DOHH2 (cell line): ENCODE measurements at regions not wholly inside any gene's neighbourhood (a gene's known extent, or its start where the extent isn't known, plus 50 kb on each side); places are given as distances from the start of the nearest gene placed in this dataset.

Experiments
- H3F3A ChIP-seq: fragments of 200-600 bp; sonication (generic), shearing (Covaris generic); 2 replicates; pipeline ENCODE4 v1.6.0; 2016; ENCODE audit warnings: antibody characterized with exemption, mild to moderate bottlenecking; ENCODE audit not compliant: control insufficient read depth, insufficient read depth
- H3K27ac ChIP-seq: fragments of 200-600 bp; sonication (generic); 2 replicates; pipeline ENCODE4 v1.5.1; 2014; ENCODE audit warnings: low read depth, mild to moderate bottlenecking, low read length, moderate library complexity
- H3K27me3 ChIP-seq: fragments of 200-600 bp; sonication (generic); 2 replicates; pipeline ENCODE4 v1.6.1; 2014; ENCODE audit warnings: mild to moderate bottlenecking, low read length, mixed read lengths; ENCODE audit not compliant: control insufficient read depth
- H3K36me3 ChIP-seq: fragments of 200-600 bp; sonication (generic); 2 replicates; pipeline ENCODE4 v1.6.1; 2014; ENCODE audit warnings: mild to moderate bottlenecking, low read length, moderate library complexity, mixed read lengths; ENCODE audit not compliant: control insufficient read depth
- H3K4me1 ChIP-seq: fragments of 200-600 bp; sonication (generic); 2 replicates; pipeline ENCODE4 v1.6.1; 2014; ENCODE audit warnings: mild to moderate bottlenecking, low read length, mixed read lengths; ENCODE audit not compliant: control insufficient read depth
- H3K4me2 ChIP-seq: fragments of 200-600 bp; sonication (generic); 2 replicates; pipeline ENCODE4 v1.6.0; 2014; ENCODE audit warnings: mild to moderate bottlenecking, low read length, moderate library complexity
- H3K4me3 ChIP-seq: fragments of 200-600 bp; sonication (generic); 2 replicates; pipeline ENCODE4 v1.5.1; 2014; ENCODE audit warnings: mild to moderate bottlenecking, low read length, mixed read lengths
- H3K79me2 ChIP-seq: fragments of 200-600 bp; sonication (generic); 2 replicates; pipeline ENCODE4 v1.6.1; 2014; ENCODE audit warnings: mild to moderate bottlenecking, low read length, mixed read lengths; ENCODE audit not compliant: control insufficient read depth
- H3K9me2 ChIP-seq: fragments of 200-600 bp; sonication (generic); replicated peaks from 2 replicates; pipeline ENCODE4 v1.6.1; 2014; ENCODE audit warnings: mild to moderate bottlenecking, low read length, mixed read lengths; ENCODE audit not compliant: control insufficient read depth
- H3K9me3 ChIP-seq: fragments of 200-600 bp; sonication (generic); 2 replicates; pipeline ENCODE4 v1.6.1; 2014; ENCODE audit warnings: antibody characterized with exemption, low read length, mixed read lengths; ENCODE audit not compliant: control insufficient read depth, insufficient read depth
- H4K20me1 ChIP-seq: fragments of 200-600 bp; sonication (generic); 2 replicates; pipeline ENCODE4 v1.6.0; 2014; ENCODE audit warnings: low read depth, mild to moderate bottlenecking, antibody characterized with exemption, low read length, moderate library complexity; ENCODE audit not compliant: control insufficient read depth, insufficient read depth
- EZH2phosphoT487 ChIP-seq: fragments of 200-600 bp; sonication (generic); IDR thresholded peaks from 2 replicates; pipeline ENCODE4 v1.6.1; 2017; ENCODE audit warnings: borderline replicate concordance, mild to moderate bottlenecking, antibody characterized with exemption, low read length, moderate library complexity, mixed read lengths
- TF ChIP-seq, protein P1 (sequence below): fragments of 200-600 bp; sonication (generic); IDR thresholded peaks from one replicate; pipeline ENCODE4 v1.5.1; 2014; ENCODE audit warnings: antibody characterized with exemption, mild to moderate bottlenecking, low read depth, low read length; ENCODE audit not compliant: poor library complexity, severe bottlenecking

DNA sequence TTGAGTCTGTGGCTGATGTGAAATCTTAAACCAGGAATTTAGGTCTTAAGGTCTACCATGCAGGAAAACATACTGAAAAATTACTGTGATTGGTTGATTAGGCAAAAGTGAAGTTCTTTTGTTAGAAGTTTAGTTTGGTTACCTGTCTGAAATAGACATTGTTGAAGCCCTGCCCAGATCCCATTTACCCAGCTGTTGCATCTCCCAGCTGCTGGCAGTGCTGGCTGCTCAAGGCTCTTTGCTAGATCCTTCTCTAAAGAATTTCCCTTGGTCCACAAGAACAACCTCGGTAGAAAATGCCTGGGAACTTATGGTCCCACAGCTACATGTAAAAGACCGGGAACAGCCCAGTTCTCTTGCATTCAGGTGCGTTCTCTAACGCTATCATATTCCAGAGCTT, 137.3 kb downstream of the EDEM1 start:
- Histone ChIP-seq H3K27me3 (no peaks in the 10 kb centered on the region), H3K27ac (no peak overlapping the region), H3K79me2 (no peaks in the 10 kb centered on the region), H3F3A (no peaks in the 10 kb centered on the region), H3K4me2 (no peak overlapping the region), H3K9me3 (no peaks in the 10 kb centered on the region), H3K36me3 (no peaks in the 10 kb centered on the region), H4K20me1 (no peaks in the 10 kb centered on the region), H3K4me1 (no peaks in the 10 kb centered on the region), H3K4me3 (no peak overlapping the region), H3K9me2 (no peaks in the 10 kb centered on the region)
- TF ChIP-seq, protein P1, sequence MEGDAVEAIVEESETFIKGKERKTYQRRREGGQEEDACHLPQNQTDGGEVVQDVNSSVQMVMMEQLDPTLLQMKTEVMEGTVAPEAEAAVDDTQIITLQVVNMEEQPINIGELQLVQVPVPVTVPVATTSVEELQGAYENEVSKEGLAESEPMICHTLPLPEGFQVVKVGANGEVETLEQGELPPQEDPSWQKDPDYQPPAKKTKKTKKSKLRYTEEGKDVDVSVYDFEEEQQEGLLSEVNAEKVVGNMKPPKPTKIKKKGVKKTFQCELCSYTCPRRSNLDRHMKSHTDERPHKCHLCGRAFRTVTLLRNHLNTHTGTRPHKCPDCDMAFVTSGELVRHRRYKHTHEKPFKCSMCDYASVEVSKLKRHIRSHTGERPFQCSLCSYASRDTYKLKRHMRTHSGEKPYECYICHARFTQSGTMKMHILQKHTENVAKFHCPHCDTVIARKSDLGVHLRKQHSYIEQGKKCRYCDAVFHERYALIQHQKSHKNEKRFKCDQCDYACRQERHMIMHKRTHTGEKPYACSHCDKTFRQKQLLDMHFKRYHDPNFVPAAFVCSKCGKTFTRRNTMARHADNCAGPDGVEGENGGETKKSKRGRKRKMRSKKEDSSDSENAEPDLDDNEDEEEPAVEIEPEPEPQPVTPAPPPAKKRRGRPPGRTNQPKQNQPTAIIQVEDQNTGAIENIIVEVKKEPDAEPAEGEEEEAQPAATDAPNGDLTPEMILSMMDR, result no peak
- TF ChIP-seq EZH2phosphoT487, result no peak

GRCh38 chr3:5330152-5330810, 142.8 kb downstream of the EDEM1 start:
- H4K20me1 ChIP-seq, result no peaks in the 10 kb centered on the region
- TF ChIP-seq, protein P1, result no peak
- TF ChIP-seq EZH2phosphoT487, result no peak
- no peak overlapping the region for H3K4me3 ChIP-seq
- no peaks in the 10 kb centered on the region for H3F3A ChIP-seq
- H3K36me3 ChIP-seq, result no peaks in the 10 kb centered on the region
- H3K27me3 ChIP-seq, result peaks cover 9% of the 10 kb centered on the region; the same call in 1 of the 2 replicates
- H3K79me2 ChIP-seq, result no peaks in the 10 kb centered on the region
- no peaks in the 10 kb centered on the region for H3K4me1 ChIP-seq
- H3K9me2 ChIP-seq, result no peaks in the 10 kb centered on the region
- no peak overlapping the region for H3K27ac ChIP-seq
- no peaks in the 10 kb centered on the region for H3K9me3 ChIP-seq
- no peak overlapping the region for H3K4me2 ChIP-seq

- H3K79me2 ChIP-seq, result no peaks in the 10 kb centered on the region
- no peak overlapping the region for H3K4me3 ChIP-seq
- no peaks in the 10 kb centered on the region for H3F3A ChIP-seq
- H3K4me2 ChIP-seq, result no peak overlapping the region
- no peaks in the 10 kb centered on the region for H3K4me1 ChIP-seq
- H3K9me3 ChIP-seq, result no peaks in the 10 kb centered on the region
- H3K9me2 ChIP-seq, result no peaks in the 10 kb centered on the region
- no peak overlapping the region for H3K27ac ChIP-seq
- H3K36me3 ChIP-seq, result no peaks in the 10 kb centered on the region
- peaks cover 9% of the 10 kb centered on the region; the same call in 1 of the 2 replicates for H3K27me3 ChIP-seq
- TF ChIP-seq, protein P1, result no peak
- TF ChIP-seq EZH2phosphoT487, result no peak
- no peaks in the 10 kb centered on the region for H4K20me1 ChIP-seq
Observed at GRCh38 chr3:5331567-5332269, 144.2 kb downstream of the EDEM1 start.
